CD8-positive, alpha-beta memory T cell (primary cell): ENCODE measurements at regions not wholly inside any gene's neighbourhood (a gene's known extent, or its start where the extent isn't known, plus 50 kb on each side); places are given as distances from the start of the nearest gene placed in this dataset.

Experiments
- CTCF ChIA-PET: fragments of 350-600 bp; sonication (Branson Sonifier 250); formaldehyde crosslinking; loops from one replicate; lab custom pipeline; 2021; ENCODE audit warnings: antibody characterized with exemption; lab: Charles Lee
- POLR2A ChIA-PET: fragments of 350-600 bp; sonication (Branson Sonifier 250); formaldehyde crosslinking; loops from one replicate; lab custom pipeline; 2021; ENCODE audit warnings: antibody characterized with exemption; lab: Charles Lee
- DNase-seq, 5 donors: peaks; one replicate each; pipeline versions ENCODE4 v3.0.0 to v3.0.0-alpha.2; 2020 to 2022; ENCODE audit warnings: mixed read lengths in 1 of 5
- H3K27ac ChIP-seq: one replicate; pipeline ENCODE4 v1.7.0; 2013; ENCODE audit warnings: low read depth, mild to moderate bottlenecking, low read length, moderate library complexity
- H3K27me3 ChIP-seq: 2 replicates; pipeline ENCODE4 v1.7.0; 2013; ENCODE audit warnings: low read length, mild to moderate bottlenecking; ENCODE audit not compliant: insufficient read depth, poor library complexity, severe bottlenecking
- H3K36me3 ChIP-seq: 2 replicates; pipeline ENCODE4 v1.7.0; 2013; ENCODE audit warnings: mild to moderate bottlenecking, low read length, moderate library complexity; ENCODE audit not compliant: insufficient read depth
- H3K4me1 ChIP-seq: 2 replicates; pipeline ENCODE4 v1.7.0; 2013; ENCODE audit warnings: mild to moderate bottlenecking, low read length, moderate library complexity; ENCODE audit not compliant: insufficient read depth
- H3K4me3 ChIP-seq: 2 replicates; pipeline ENCODE4 v1.7.0; 2013; ENCODE audit warnings: mild to moderate bottlenecking, low read length
- H3K9me3 ChIP-seq: 2 replicates; pipeline ENCODE4 v1.7.0; 2013; ENCODE audit warnings: mild to moderate bottlenecking, low read length
- H3K27ac Mint-ChIP-seq, 8 donors: one replicate each; pipeline ENCODE4 v1.8.0; 2020 to 2021; ENCODE audit warnings: mixed read lengths in 8 of 8, mild to moderate bottlenecking in 6 of 8, inconsistent platforms in 3 of 8, moderate library complexity in 3 of 8
- H3K27me3 Mint-ChIP-seq, 2 donors: one replicate each; pipeline ENCODE4 v1.8.0; 2020 to 2021; ENCODE audit warnings: mixed read lengths in 2 of 2, mild to moderate bottlenecking in 1 of 2, moderate library complexity in 1 of 2
- H3K36me3 Mint-ChIP-seq, 3 donors: one replicate each; pipeline ENCODE4 v1.8.0; 2020 to 2021; ENCODE audit warnings: mixed read lengths in 3 of 3, inconsistent platforms in 1 of 3, mild to moderate bottlenecking in 1 of 3
- H3K4me1 Mint-ChIP-seq, 3 donors: one replicate each; pipeline ENCODE4 v1.8.0; 2020 to 2021; ENCODE audit warnings: mixed read lengths in 3 of 3, inconsistent platforms in 1 of 3, mild to moderate bottlenecking in 1 of 3
- H3K4me3 Mint-ChIP-seq, 7 donors: one replicate each; pipeline ENCODE4 v1.8.0; 2020 to 2021; ENCODE audit warnings: mixed read lengths in 7 of 7, mild to moderate bottlenecking in 6 of 7, moderate library complexity in 4 of 7, inconsistent platforms in 2 of 7
- H3K9me3 Mint-ChIP-seq, 5 donors: one replicate each; pipeline ENCODE4 v1.8.0; 2020 to 2022; ENCODE audit warnings: mixed read lengths in 5 of 5, mild to moderate bottlenecking in 3 of 5, moderate library complexity in 2 of 5, inconsistent platforms in 1 of 5

DNA sequence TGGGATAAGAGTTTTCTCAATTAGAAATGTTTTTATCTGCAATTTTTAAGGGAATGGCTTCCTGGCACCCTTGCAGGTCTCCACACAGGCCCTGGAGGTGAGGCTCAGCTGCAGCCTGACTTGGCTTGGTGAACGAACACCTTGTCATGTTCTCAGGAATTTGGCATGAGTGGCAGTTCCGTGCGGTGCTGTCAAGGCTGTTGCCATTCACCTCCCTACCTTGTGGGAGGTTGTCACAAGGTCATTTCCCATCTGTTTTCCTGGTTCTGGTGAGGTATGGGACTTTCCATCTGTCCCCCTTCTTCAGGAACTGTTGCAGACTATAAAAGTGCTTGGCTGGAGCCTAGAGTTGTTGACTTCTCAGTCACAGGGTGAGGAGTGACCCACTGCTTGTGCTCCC, 82.9 kb downstream of the ELOVL4 start:
- H3K36me3 Mint-ChIP-seq = no peaks in the 10 kb centered on the region
- H3K36me3 ChIP-seq = no peaks in the 10 kb centered on the region
- no peaks in the 10 kb centered on the region for H3K9me3 ChIP-seq
- H3K4me1 ChIP-seq = no peaks in the 10 kb centered on the region
- no peak overlapping the region for H3K4me3 Mint-ChIP-seq
- H3K4me1 Mint-ChIP-seq = peaks cover 4 to 9% (median 5%) of the 10 kb centered on the region in 3 donors
- H3K27me3 Mint-ChIP-seq = peaks cover 0 to 2% of the 10 kb centered on the region in 2 donors
- CTCF ChIA-PET = interaction anchor here (0.6 kb wide), 1 partner anchor 286 kb away, joined by 3 read pairs; no protein-coding TSS in a partner anchor
- DNase-seq = no peak
- H3K9me3 Mint-ChIP-seq = no peaks in the 10 kb centered on the region
- POLR2A ChIA-PET = no interaction called here
- no peaks in the 10 kb centered on the region for H3K27me3 ChIP-seq
- H3K27ac Mint-ChIP-seq = peak overlapping the region in 1 of 8 donors; percentile 76
- H3K27ac ChIP-seq = no peak overlapping the region
- H3K4me3 ChIP-seq = no peak overlapping the region

- H3K4me1 Mint-ChIP-seq = peaks cover 3 to 7% (median 4%) of the 10 kb centered on the region in 3 donors
- Histone ChIP-seq H3K9me3 (no peaks in the 10 kb centered on the region), H3K4me1 (no peaks in the 10 kb centered on the region), H3K4me3 (no peak overlapping the region), H3K27me3 (no peaks in the 10 kb centered on the region), H3K36me3 (no peaks in the 10 kb centered on the region), H3K27ac (no peak overlapping the region)
- no peaks in the 10 kb centered on the region for H3K36me3 Mint-ChIP-seq
- ChIA-PET CTCF (interaction anchor here (0.6 kb wide), 1 partner anchor 287 kb away, joined by 3 read pairs; no protein-coding TSS in a partner anchor), POLR2A (no interaction called here)
- peaks cover 0 to 2% of the 10 kb centered on the region in 2 donors for H3K27me3 Mint-ChIP-seq
- DNase-seq = no peak
- H3K9me3 Mint-ChIP-seq = no peaks in the 10 kb centered on the region
- no peak overlapping the region for H3K27ac Mint-ChIP-seq
- no peak overlapping the region for H3K4me3 Mint-ChIP-seq
These were observed 83.4 kb downstream of the ELOVL4 start for GRCh38 chr6:79864001-79864400.

GRCh38 chr6:79863566-79863965, 83.8 kb downstream of the ELOVL4 start:
- ChIA-PET POLR2A (no interaction called here), CTCF (no interaction called here)
- Histone ChIP-seq H3K36me3 (no peaks in the 10 kb centered on the region), H3K27ac (no peak overlapping the region), H3K4me1 (no peaks in the 10 kb centered on the region), H3K4me3 (no peak overlapping the region), H3K9me3 (no peaks in the 10 kb centered on the region), H3K27me3 (no peaks in the 10 kb centered on the region)
- Mint-ChIP-seq H3K27ac (no peak overlapping the region), H3K27me3 (peaks cover 0 to 2% of the 10 kb centered on the region in 2 donors), H3K4me1 (peaks cover 3 to 7% (median 4%) of the 10 kb centered on the region in 3 donors), H3K9me3 (no peaks in the 10 kb centered on the region), H3K36me3 (no peaks in the 10 kb centered on the region), H3K4me3 (no peak overlapping the region)
- DNase-seq = no peak

DNA sequence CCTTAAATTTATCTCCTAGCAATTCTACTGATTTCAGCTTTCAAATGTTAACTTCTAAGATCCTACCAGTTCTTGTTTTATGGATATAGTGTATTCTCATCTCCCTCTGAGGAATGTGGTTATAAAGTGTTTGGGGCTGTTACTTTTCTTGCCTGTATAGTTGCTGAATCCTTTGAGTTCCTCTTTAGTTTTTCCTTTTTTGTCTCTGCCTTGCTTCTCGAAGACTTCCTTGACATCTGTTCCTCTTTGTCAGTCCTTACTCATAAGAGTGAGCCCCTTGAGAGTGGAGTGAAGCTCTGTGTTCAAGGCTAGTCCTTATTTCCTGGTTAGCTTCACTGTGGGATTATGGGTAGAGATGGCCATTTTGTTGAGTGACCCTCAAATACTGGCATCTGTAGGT, 84.6 kb downstream of the ELOVL4 start:
- CTCF ChIA-PET = no interaction called here
- Mint-ChIP-seq H3K9me3 (no peaks in the 10 kb centered on the region), H3K27ac (no peak overlapping the region), H3K36me3 (no peaks in the 10 kb centered on the region), H3K4me3 (no peak overlapping the region), H3K4me1 (no peaks in the 10 kb centered on the region), H3K27me3 (peaks cover 0 to 2% of the 10 kb centered on the region in 2 donors)
- no peak for DNase-seq
- Histone ChIP-seq H3K27ac (no peak overlapping the region), H3K27me3 (no peaks in the 10 kb centered on the region), H3K4me1 (no peaks in the 10 kb centered on the region), H3K9me3 (no peaks in the 10 kb centered on the region), H3K36me3 (no peaks in the 10 kb centered on the region), H3K4me3 (no peak overlapping the region)
- POLR2A ChIA-PET = no interaction called here

- Histone ChIP-seq H3K36me3 (no peaks in the 10 kb centered on the region), H3K4me1 (no peaks in the 10 kb centered on the region), H3K4me3 (no peak overlapping the region), H3K27ac (no peak overlapping the region), H3K27me3 (no peaks in the 10 kb centered on the region), H3K9me3 (no peaks in the 10 kb centered on the region)
- H3K27ac Mint-ChIP-seq = no peak overlapping the region
- H3K4me1 Mint-ChIP-seq = no peaks in the 10 kb centered on the region
- ChIA-PET CTCF (no interaction called here), POLR2A (no interaction called here)
- no peak overlapping the region for H3K4me3 Mint-ChIP-seq
- H3K9me3 Mint-ChIP-seq = no peaks in the 10 kb centered on the region
- H3K27me3 Mint-ChIP-seq = peaks cover 0 to 2% of the 10 kb centered on the region in 2 donors
- DNase-seq = no peak
- no peaks in the 10 kb centered on the region for H3K36me3 Mint-ChIP-seq
These were observed 85.2 kb downstream of the ELOVL4 start for GRCh38 chr6:79862126-79862525.

GRCh38 chr6:79861023-79861422, 86.3 kb downstream of the ELOVL4 start:
- H3K27me3 Mint-ChIP-seq = peaks cover 0 to 2% of the 10 kb centered on the region in 2 donors
- no peaks in the 10 kb centered on the region for H3K4me1 Mint-ChIP-seq
- no peak overlapping the region for H3K27ac ChIP-seq
- H3K4me3 Mint-ChIP-seq = no peak overlapping the region
- H3K27ac Mint-ChIP-seq = no peak overlapping the region
- H3K36me3 Mint-ChIP-seq = no peaks in the 10 kb centered on the region
- H3K9me3 Mint-ChIP-seq = no peaks in the 10 kb centered on the region
- DNase-seq = no peak
- POLR2A ChIA-PET = no interaction called here
- no peak overlapping the region for H3K4me3 ChIP-seq
- no peaks in the 10 kb centered on the region for H3K9me3 ChIP-seq
- no peaks in the 10 kb centered on the region for H3K36me3 ChIP-seq
- CTCF ChIA-PET = no interaction called here
- H3K27me3 ChIP-seq = no peaks in the 10 kb centered on the region
- no peaks in the 10 kb centered on the region for H3K4me1 ChIP-seq

- CTCF ChIA-PET = no interaction called here
These were observed 99.9 kb downstream of the ELOVL4 start for GRCh38 chr6:79847426-79847825.

GRCh38 chr6:79842376-79843040, 104.8 kb downstream of the ELOVL4 start:
- Mint-ChIP-seq H3K4me1 (no peaks in the 10 kb centered on the region), H3K27me3 (peaks cover 8 to 34% of the 10 kb centered on the region in 2 donors), H3K4me3 (no peak overlapping the region), H3K27ac (no peak overlapping the region), H3K9me3 (no peaks in the 10 kb centered on the region), H3K36me3 (no peaks in the 10 kb centered on the region)
- Histone ChIP-seq H3K27ac (no peak overlapping the region), H3K4me3 (no peak overlapping the region), H3K4me1 (no peaks in the 10 kb centered on the region), H3K9me3 (no peaks in the 10 kb centered on the region), H3K36me3 (no peaks in the 10 kb centered on the region), H3K27me3 (no peaks in the 10 kb centered on the region)
- DNase-seq = no peak
- ChIA-PET POLR2A (no interaction called here), CTCF (no interaction called here)

More at GRCh38 chr6:79847426-79847825, 99.9 kb downstream of the ELOVL4 start:
- Mint-ChIP-seq H3K4me3 (no peak overlapping the region), H3K36me3 (no peaks in the 10 kb centered on the region), H3K9me3 (no peaks in the 10 kb centered on the region), H3K4me1 (no peaks in the 10 kb centered on the region), H3K27me3 (peaks cover 15 to 41% of the 10 kb centered on the region in 2 donors), H3K27ac (no peak overlapping the region)
- Histone ChIP-seq H3K4me3 (no peak overlapping the region), H3K27ac (no peak overlapping the region), H3K4me1 (no peaks in the 10 kb centered on the region), H3K36me3 (no peaks in the 10 kb centered on the region), H3K27me3 (no peaks in the 10 kb centered on the region), H3K9me3 (no peaks in the 10 kb centered on the region)
- POLR2A ChIA-PET = no interaction called here
- DNase-seq = no peak
